ENCODE measurements at regions not wholly inside any gene's neighbourhood (a gene's known extent, or its start where the extent isn't known, plus 50 kb on each side); places are given as distances from the start of the nearest gene placed in this dataset.
A peak's percentile ranks its signal among the peaks of the same experiment; 100 is the strongest.

DNA sequence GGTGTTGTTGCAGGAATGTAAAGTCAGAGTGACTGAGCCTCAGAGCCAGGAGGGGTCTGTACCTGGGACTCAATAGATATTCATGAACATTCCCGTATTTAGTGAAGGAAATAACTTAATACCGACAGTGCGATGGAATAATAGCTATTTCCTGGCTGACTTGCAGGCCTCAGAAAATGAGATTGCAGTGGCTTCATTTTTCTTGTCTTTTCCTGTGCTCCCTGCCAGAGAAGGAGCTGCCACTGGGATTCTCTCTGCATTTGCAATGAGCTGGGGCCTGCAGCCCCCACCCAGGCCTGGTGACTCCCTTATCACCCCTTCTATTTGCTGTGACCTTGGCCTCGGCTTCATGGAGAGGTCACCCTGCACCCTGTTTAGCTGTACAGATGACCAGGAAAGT, 173.4 kb downstream of the MIAT start:
- peaks cover 2% of the 10 kb centered on the region for H3K9me3 Mint-ChIP-seq (ENCODE audit: unreplicated experiment)
- no peak overlapping the region for H3K27ac ChIP-seq (ENCODE audit: low read depth, low read length)
- no peak overlapping the region for H3K4me3 ChIP-seq (ENCODE audit: insufficient read depth, low read depth, low read length)
- no peaks in the 10 kb centered on the region for H4K20me1 ChIP-seq (ENCODE audit: insufficient read depth, low read length)
- no peak overlapping the region for H3K9ac ChIP-seq (ENCODE audit: low read length)
- no peaks in the 10 kb centered on the region for H3K79me2 ChIP-seq (ENCODE audit: insufficient read depth, low read length)
- peaks cover 8% of the 10 kb centered on the region for H3K4me1 ChIP-seq (ENCODE audit: insufficient read depth, low read length)
- no peaks in the 10 kb centered on the region for H3K27me3 ChIP-seq (ENCODE audit: insufficient read depth, low read length)
- no peak overlapping the region for H3K4me3 Mint-ChIP-seq (ENCODE audit: unreplicated experiment)
- TF ChIP-seq EZH2 (IDR thresholded peaks at IDR 0.05; ENCODE audit: insufficient read depth, low read length), result no peak
- TF ChIP-seq CTCF (IDR thresholded peaks at IDR 0.05; ENCODE audit: insufficient read depth, low read depth, low read length), result no peak
- no peak for FAIRE-seq
- peaks cover 2% of the 10 kb centered on the region for H3K36me3 Mint-ChIP-seq (ENCODE audit: low read depth, unreplicated experiment)
- no peak for DNase-seq (ENCODE audit: low read depth)
- no peak overlapping the region for H3K27ac Mint-ChIP-seq (ENCODE audit: unreplicated experiment)
- H3K9me3 ChIP-seq (ENCODE audit: insufficient read depth, low read depth, low read length), result no peaks in the 10 kb centered on the region
- no peaks in the 10 kb centered on the region for H3K36me3 ChIP-seq (ENCODE audit: insufficient read depth, low read length)
- H2AFZ ChIP-seq (ENCODE audit: low read depth, low read length), result no peak overlapping the region
- H3K27me3 Mint-ChIP-seq (ENCODE audit: low read depth, unreplicated experiment), result peaks cover 35% of the 10 kb centered on the region
- peaks cover 3% of the 10 kb centered on the region for H3K4me1 Mint-ChIP-seq (ENCODE audit: low read depth, unreplicated experiment)
- no peak overlapping the region for H3K4me2 ChIP-seq (ENCODE audit: low read length)

DNA sequence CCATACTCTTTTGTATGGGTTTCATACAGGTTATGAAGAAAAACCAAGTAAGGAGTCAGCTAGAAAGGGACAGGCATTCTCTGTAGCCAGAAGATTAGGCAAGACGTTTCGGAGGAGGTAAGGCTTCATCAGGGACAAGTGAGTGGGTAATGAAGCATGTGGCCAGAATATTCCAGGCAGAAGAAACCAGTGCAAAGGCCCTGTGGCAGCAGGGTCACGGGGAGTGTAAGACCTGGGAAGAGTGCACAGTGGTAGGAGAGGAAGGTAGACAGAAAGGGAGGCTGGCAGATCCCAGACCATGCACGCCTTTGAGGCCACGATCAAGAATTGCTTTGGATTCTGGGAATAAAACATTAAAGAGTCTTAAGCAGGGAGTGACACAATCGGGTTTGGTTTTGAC, 177.6 kb downstream of the MIAT start:
- Histone ChIP-seq H3K9me3 (ENCODE audit: insufficient read depth, low read depth, low read length) (no peaks in the 10 kb centered on the region), H3K4me2 (ENCODE audit: low read length) (no peak overlapping the region), H3K9ac (ENCODE audit: low read length) (no peak overlapping the region), H3K4me1 (ENCODE audit: insufficient read depth, low read length) (peaks cover 14% of the 10 kb centered on the region), H3K27me3 (ENCODE audit: insufficient read depth, low read length) (no peaks in the 10 kb centered on the region), H3K4me3 (ENCODE audit: insufficient read depth, low read depth, low read length) (no peak overlapping the region), H4K20me1 (ENCODE audit: insufficient read depth, low read length) (no peaks in the 10 kb centered on the region), H3K36me3 (ENCODE audit: insufficient read depth, low read length) (no peaks in the 10 kb centered on the region), H3K79me2 (ENCODE audit: insufficient read depth, low read length) (no peaks in the 10 kb centered on the region), H2AFZ (ENCODE audit: low read depth, low read length) (no peak overlapping the region), H3K27ac (ENCODE audit: low read depth, low read length) (no peak overlapping the region)
- TF ChIP-seq CTCF (IDR thresholded peaks at IDR 0.05; ENCODE audit: insufficient read depth, low read depth, low read length), result no peak
- TF ChIP-seq EZH2 (IDR thresholded peaks at IDR 0.05; ENCODE audit: insufficient read depth, low read length), result no peak
- peaks cover 37% of the 10 kb centered on the region for H3K27me3 Mint-ChIP-seq (ENCODE audit: low read depth, unreplicated experiment)
- peaks cover 2% of the 10 kb centered on the region for H3K36me3 Mint-ChIP-seq (ENCODE audit: low read depth, unreplicated experiment)
- H3K4me1 Mint-ChIP-seq (ENCODE audit: low read depth, unreplicated experiment), result peaks cover 8% of the 10 kb centered on the region
- FAIRE-seq, result no peak
- DNase-seq (ENCODE audit: low read depth), result no peak
- H3K9me3 Mint-ChIP-seq (ENCODE audit: unreplicated experiment), result peaks cover 2% of the 10 kb centered on the region
- H3K27ac Mint-ChIP-seq (ENCODE audit: unreplicated experiment), result no peak overlapping the region
- H3K4me3 Mint-ChIP-seq (ENCODE audit: unreplicated experiment), result no peak overlapping the region

DNA sequence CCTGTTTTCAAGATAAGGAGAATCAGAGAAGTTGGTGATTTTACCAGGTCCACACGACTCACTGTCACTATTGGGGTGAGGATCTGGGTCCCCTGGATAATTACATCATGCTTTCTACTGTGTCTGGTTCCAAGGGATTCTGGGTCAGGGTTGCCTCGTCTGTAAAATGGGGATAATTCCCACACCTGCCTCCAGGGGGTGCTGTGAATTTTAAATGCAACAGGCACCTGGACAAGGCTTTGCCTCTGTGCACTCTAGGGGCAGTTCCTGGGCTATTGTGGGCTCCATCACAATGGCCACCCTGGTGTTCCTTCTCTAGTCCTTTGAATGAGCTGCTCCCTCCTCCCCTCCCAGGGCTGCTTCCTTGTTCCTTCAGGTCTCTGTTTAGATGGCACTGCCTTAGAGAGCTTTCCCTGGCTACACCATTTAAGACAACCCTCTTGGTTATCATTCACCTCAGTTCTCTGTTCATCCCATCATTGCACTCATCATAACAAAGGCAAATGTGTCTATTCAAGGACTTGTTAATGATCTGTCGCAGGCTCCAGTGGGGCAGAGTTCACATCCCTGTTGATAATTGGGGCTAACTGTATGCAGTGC, 178.6 kb downstream of the MIAT start:
- DNase-seq (ENCODE audit: low read depth), result no peak
- no peak overlapping the region for H3K27ac Mint-ChIP-seq (ENCODE audit: unreplicated experiment)
- peak; percentile 54 for TF ChIP-seq CTCF (IDR thresholded peaks at IDR 0.05; ENCODE audit: insufficient read depth, low read depth, low read length)
- no peak for TF ChIP-seq EZH2 (IDR thresholded peaks at IDR 0.05; ENCODE audit: insufficient read depth, low read length)

More for the DNA sequence above, 178.6 kb downstream of the MIAT start:
- H3K9me3 ChIP-seq (ENCODE audit: insufficient read depth, low read depth, low read length), result no peaks in the 10 kb centered on the region
- Mint-ChIP-seq H3K27me3 (ENCODE audit: low read depth, unreplicated experiment) (peaks cover 43% of the 10 kb centered on the region), H3K9me3 (ENCODE audit: unreplicated experiment) (peaks cover 2% of the 10 kb centered on the region), H3K4me3 (ENCODE audit: unreplicated experiment) (no peak overlapping the region), H3K4me1 (ENCODE audit: low read depth, unreplicated experiment) (peaks cover 6% of the 10 kb centered on the region), H3K36me3 (ENCODE audit: low read depth, unreplicated experiment) (peaks cover 2% of the 10 kb centered on the region)
- no peaks in the 10 kb centered on the region for H3K36me3 ChIP-seq (ENCODE audit: insufficient read depth, low read length)
- no peaks in the 10 kb centered on the region for H3K79me2 ChIP-seq (ENCODE audit: insufficient read depth, low read length)
- no peak overlapping the region for H3K27ac ChIP-seq (ENCODE audit: low read depth, low read length)
- H4K20me1 ChIP-seq (ENCODE audit: insufficient read depth, low read length), result no peaks in the 10 kb centered on the region
- no peak overlapping the region for H3K4me3 ChIP-seq (ENCODE audit: insufficient read depth, low read depth, low read length)
- no peak overlapping the region for H3K9ac ChIP-seq (ENCODE audit: low read length)
- no peak overlapping the region for H3K4me2 ChIP-seq (ENCODE audit: low read length)
- no peak overlapping the region for H2AFZ ChIP-seq (ENCODE audit: low read depth, low read length)
- H3K27me3 ChIP-seq (ENCODE audit: insufficient read depth, low read length), result no peaks in the 10 kb centered on the region
- no peak for FAIRE-seq
- H3K4me1 ChIP-seq (ENCODE audit: insufficient read depth, low read length), result peaks cover 9% of the 10 kb centered on the region

Measured in astrocyte (in vitro differentiated cells and primary cell).